ENCODE measurements at regions not wholly inside any gene's neighbourhood (a gene's known extent, or its start where the extent isn't known, plus 50 kb on each side); places are given as distances from the start of the nearest gene placed in this dataset.

DNA sequence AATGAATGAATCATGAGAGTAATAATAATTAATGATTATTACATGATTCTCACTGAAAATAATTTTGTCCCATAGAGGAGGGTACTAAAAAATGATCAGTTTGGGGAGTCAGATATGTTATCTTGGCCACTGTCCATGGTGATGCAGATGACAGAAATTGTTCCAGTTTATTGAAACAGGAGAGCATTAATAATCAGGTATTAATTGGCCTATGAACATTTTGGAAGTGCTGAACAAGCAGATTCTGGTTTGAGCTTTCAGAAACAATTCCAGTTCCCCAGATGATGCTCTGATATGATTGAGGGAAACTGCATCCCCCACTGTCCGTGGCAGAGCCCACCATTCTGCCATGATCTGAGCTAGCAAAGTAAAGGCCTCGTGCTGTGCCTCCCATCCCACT is 345.2 kb downstream of the ZSWIM6 start:
- TF ChIP-seq, protein P1, sequence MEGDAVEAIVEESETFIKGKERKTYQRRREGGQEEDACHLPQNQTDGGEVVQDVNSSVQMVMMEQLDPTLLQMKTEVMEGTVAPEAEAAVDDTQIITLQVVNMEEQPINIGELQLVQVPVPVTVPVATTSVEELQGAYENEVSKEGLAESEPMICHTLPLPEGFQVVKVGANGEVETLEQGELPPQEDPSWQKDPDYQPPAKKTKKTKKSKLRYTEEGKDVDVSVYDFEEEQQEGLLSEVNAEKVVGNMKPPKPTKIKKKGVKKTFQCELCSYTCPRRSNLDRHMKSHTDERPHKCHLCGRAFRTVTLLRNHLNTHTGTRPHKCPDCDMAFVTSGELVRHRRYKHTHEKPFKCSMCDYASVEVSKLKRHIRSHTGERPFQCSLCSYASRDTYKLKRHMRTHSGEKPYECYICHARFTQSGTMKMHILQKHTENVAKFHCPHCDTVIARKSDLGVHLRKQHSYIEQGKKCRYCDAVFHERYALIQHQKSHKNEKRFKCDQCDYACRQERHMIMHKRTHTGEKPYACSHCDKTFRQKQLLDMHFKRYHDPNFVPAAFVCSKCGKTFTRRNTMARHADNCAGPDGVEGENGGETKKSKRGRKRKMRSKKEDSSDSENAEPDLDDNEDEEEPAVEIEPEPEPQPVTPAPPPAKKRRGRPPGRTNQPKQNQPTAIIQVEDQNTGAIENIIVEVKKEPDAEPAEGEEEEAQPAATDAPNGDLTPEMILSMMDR (IDR thresholded peaks at IDR 0.05; ENCODE audit: insufficient read depth, low read length): no peak
- DNase-seq (ENCODE audit: low read depth): no peak
- H3K4me3 ChIP-seq (ENCODE audit: low read depth, low read length): no peak overlapping the region

DNA sequence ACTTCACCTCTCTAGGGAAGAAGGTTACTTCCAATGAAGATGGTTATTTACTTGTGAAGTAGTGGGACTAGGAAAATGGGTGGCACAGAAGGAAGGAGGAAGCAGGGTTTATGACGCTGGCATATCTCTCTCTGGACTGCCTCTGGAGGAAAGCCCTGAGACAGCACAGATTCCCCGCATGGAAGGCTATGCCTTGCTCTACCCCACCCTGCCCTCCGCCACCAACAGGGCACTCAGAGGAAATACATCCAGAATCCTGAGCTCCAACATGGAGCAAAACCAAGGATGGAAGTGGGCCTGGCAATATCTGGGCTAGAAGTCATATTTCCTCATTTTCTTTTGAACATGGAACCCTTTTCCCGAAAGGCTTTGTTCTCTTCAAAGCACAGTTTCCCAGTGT is 346.9 kb downstream of the ZSWIM6 start:
- H3K4me3 ChIP-seq (ENCODE audit: low read depth, low read length): no peak overlapping the region
- DNase-seq (ENCODE audit: low read depth): no peak
- TF ChIP-seq, protein P1 (IDR thresholded peaks at IDR 0.05; ENCODE audit: insufficient read depth, low read length): peak; percentile 4

DNA sequence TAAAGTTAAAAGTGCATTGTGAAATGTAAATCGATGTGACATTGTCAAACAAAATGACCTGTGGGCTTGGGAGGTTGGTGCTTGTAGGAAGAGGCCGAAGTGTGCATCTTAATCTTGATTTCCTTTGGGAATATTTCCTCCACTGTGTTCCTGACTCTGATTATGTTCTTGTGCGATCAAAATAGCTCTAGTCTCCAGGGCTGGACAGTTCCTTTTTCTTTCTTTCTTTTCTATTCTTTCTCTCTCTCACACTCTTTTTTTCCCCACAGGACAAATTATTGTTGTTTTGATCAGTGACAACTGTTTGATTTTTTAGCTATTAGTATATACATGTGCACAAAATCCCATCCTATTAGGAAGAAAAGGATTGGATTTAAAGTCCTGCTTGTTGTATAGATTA is 347.5 kb downstream of the ZSWIM6 start:
- TF ChIP-seq, protein P1 (IDR thresholded peaks at IDR 0.05; ENCODE audit: insufficient read depth, low read length): no peak
- H3K4me3 ChIP-seq (ENCODE audit: low read depth, low read length): no peak overlapping the region
- DNase-seq (ENCODE audit: low read depth): no peak

- TF ChIP-seq, protein P1 (IDR thresholded peaks at IDR 0.05; ENCODE audit: insufficient read depth, low read length): no peak
- DNase-seq (ENCODE audit: low read depth): no peak
Observed at GRCh38 chr5:61680247-61680646, 348.2 kb downstream of the ZSWIM6 start.

GRCh38 chr5:61683148-61683547 is 351.1 kb downstream of the ZSWIM6 start:
- DNase-seq (ENCODE audit: low read depth): no peak
- H3K4me3 ChIP-seq (ENCODE audit: low read depth, low read length): no peak overlapping the region
- TF ChIP-seq, protein P1 (IDR thresholded peaks at IDR 0.05; ENCODE audit: insufficient read depth, low read length): no peak

More at GRCh38 chr5:61680247-61680646, 348.2 kb downstream of the ZSWIM6 start:
- no peak overlapping the region for H3K4me3 ChIP-seq (ENCODE audit: low read depth, low read length)

DNA sequence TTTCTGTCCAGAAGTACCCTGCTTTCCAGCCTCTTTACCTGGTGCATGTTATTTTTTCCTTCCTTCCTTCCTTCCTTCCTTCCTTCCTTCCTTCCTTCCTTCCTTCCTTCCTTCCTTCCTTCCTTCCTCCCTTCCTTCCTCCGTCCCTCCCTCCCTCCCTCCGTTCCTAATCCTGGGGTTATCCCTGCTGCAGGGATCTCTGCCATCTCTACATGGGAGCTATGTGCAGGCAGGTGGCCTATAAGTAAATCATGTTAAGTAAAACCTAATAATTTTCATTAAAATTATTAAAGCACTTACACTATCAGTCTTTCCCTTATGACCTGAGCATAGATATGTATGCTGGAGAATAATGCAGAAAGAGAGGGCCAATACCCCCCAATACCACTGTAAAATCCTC is 351.9 kb downstream of the ZSWIM6 start:
- TF ChIP-seq, protein P1 (IDR thresholded peaks at IDR 0.05; ENCODE audit: insufficient read depth, low read length): no peak
- DNase-seq (ENCODE audit: low read depth): no peak
- no peak overlapping the region for H3K4me3 ChIP-seq (ENCODE audit: low read depth, low read length)

DNA sequence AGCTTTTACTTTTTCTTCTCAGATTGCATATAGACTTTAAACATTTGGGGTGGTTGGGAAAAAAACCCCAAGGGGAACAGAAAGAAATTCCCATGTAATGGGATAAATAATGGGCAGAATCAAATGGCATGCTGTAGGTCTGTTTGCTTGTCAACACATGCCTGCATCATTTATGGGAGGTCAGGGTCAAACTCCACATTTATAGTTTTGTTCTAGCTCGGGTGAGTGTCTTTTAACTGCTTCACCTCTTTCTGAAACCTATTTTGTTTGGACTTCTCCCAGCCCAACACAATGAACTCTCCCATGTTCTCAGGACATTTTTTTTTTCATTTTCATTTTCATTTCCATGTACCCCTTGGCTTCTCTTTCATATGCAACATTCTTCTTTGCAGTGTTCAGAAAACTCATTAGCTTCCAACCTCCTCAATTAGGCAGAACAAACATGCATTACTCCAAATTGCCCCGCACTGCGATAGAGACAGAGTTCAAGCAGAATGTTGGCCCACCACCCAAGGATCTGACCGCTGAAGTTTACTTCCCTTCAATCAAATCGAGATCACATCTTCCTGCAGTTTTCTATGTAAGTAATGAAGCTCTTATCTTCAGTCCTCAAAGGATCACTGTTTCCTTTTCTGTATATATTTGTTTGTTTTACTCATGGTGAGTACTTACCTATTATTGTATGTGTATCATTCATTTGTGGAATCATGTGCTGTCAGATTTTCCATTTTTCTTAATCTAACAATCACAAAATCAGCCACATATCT is 354.6 kb downstream of the ZSWIM6 start:
- TF ChIP-seq, protein P1 (IDR thresholded peaks at IDR 0.05; ENCODE audit: insufficient read depth, low read length): no peak
- DNase-seq (ENCODE audit: low read depth): no peak
- H3K4me3 ChIP-seq (ENCODE audit: low read depth, low read length): no peak overlapping the region

All from fibroblast of the aortic adventitia (primary cell).